Hepatocyte (in vitro differentiated cells): ENCODE measurements at regions not wholly inside any gene's neighbourhood (a gene's known extent, or its start where the extent isn't known, plus 50 kb on each side); places are given as distances from the start of the nearest gene placed in this dataset.

Experiments used
- CTCF ChIP-seq: fragments of 200-600 bp; sonication (generic); IDR thresholded peaks from 2 replicates; pipeline ENCODE4 v1.5.1; 2016; ENCODE audit warnings: antibody characterized with exemption, mild to moderate bottlenecking; ENCODE audit not compliant: poor library complexity
- EZH2 ChIP-seq: fragments of 200-600 bp; sonication (generic); IDR thresholded peaks from 2 replicates; pipeline ENCODE4 v1.6.1; 2016; ENCODE audit warnings: antibody characterized with exemption, mild to moderate bottlenecking, borderline replicate concordance
- EZH2phosphoT487 ChIP-seq: fragments of 200-600 bp; sonication (generic); IDR thresholded peaks from one replicate; pipeline ENCODE4 v1.6.1; 2018; ENCODE audit warnings: antibody characterized with exemption, mild to moderate bottlenecking, low read depth, moderate library complexity; ENCODE audit not compliant: unreplicated experiment, severe bottlenecking

- TF ChIP-seq CTCF (no peak), EZH2 (no peak), EZH2phosphoT487 (no peak)
Measured at GRCh38 chr4:136793848-136794247, 738.4 kb downstream of the PCDH18 start.
